OCI-LY1 (cell line): ENCODE measurements at regions not wholly inside any gene's neighbourhood (a gene's known extent, or its start where the extent isn't known, plus 50 kb on each side); places are given as distances from the start of the nearest gene placed in this dataset.

ENCODE experiments used
- H2AFZ ChIP-seq: fragments of 200-600 bp; sonication (generic), shearing (Covaris generic); 2 replicates; pipeline ENCODE4 v1.6.0; 2014; ENCODE audit warnings: antibody characterized with exemption, mild to moderate bottlenecking, low read length
- H3F3A ChIP-seq: fragments of 200-600 bp; sonication (generic), shearing (Covaris generic); 2 replicates; pipeline ENCODE4 v1.6.0; 2014; ENCODE audit warnings: mild to moderate bottlenecking, antibody characterized with exemption, low read length, moderate library complexity; ENCODE audit not compliant: insufficient read depth
- H3K27ac ChIP-seq: fragments of 200-600 bp; sonication (generic); 2 replicates; pipeline ENCODE4 v1.5.1; 2014; ENCODE audit warnings: low read length, mixed run types, mild to moderate bottlenecking, low read depth; ENCODE audit not compliant: poor library complexity, severe bottlenecking
- H3K27me3 ChIP-seq: fragments of 200-600 bp; sonication (generic); 2 replicates; pipeline ENCODE4 v1.6.0; 2014; ENCODE audit warnings: antibody characterized with exemption, mild to moderate bottlenecking, low read length, moderate library complexity; ENCODE audit not compliant: insufficient read depth
- H3K36me3 ChIP-seq: fragments of 200-600 bp; sonication (generic); 2 replicates; pipeline ENCODE4 v1.6.1; 2014; ENCODE audit warnings: mild to moderate bottlenecking, antibody characterized with exemption, low read length, moderate library complexity, mixed read lengths; ENCODE audit not compliant: insufficient read depth
- H3K4me1 ChIP-seq: fragments of 200-600 bp; sonication (generic); 2 replicates; pipeline ENCODE4 v1.5.1; 2014; ENCODE audit warnings: mild to moderate bottlenecking, low read length, moderate library complexity; ENCODE audit not compliant: insufficient read depth, severe bottlenecking
- H3K4me2 ChIP-seq: fragments of 200-600 bp; sonication (generic), shearing (Covaris generic); 2 replicates; pipeline ENCODE4 v1.6.1; 2014; ENCODE audit warnings: low read length
- H3K4me3 ChIP-seq: fragments of 200-600 bp; sonication (generic); 2 replicates; pipeline ENCODE4 v1.5.1; 2014; ENCODE audit warnings: low read length, low read depth, mild to moderate bottlenecking, mixed read lengths; ENCODE audit not compliant: poor library complexity, severe bottlenecking
- H3K79me2 ChIP-seq: fragments of 200-600 bp; shearing (Covaris generic); 2 replicates; pipeline ENCODE4 v1.6.1; 2016; ENCODE audit warnings: mixed run types, low read length, mixed read lengths; ENCODE audit not compliant: insufficient read depth
- H3K9ac ChIP-seq: fragments of 200-600 bp; sonication (generic), shearing (Covaris generic); 2 replicates; pipeline ENCODE4 v1.6.1; 2014; ENCODE audit warnings: mild to moderate bottlenecking, low read length, mixed read lengths
- H3K9me2 ChIP-seq: fragments of 200-600 bp; sonication (generic), shearing (Covaris generic); 2 replicates; pipeline ENCODE4 v1.6.1; 2014; ENCODE audit warnings: low read depth, mild to moderate bottlenecking, low read length, mixed read lengths
- H3K9me3 ChIP-seq: fragments of 200-600 bp; shearing (Covaris generic); 2 replicates; pipeline ENCODE4 v1.6.1; 2014; ENCODE audit warnings: low read length, mixed read lengths
- H4K20me1 ChIP-seq: fragments of 200-600 bp; sonication (generic), shearing (Covaris generic); 2 replicates; pipeline ENCODE4 v1.6.0; 2016; ENCODE audit warnings: mild to moderate bottlenecking, low read length; ENCODE audit not compliant: insufficient read depth
- CTCF ChIP-seq: fragments of 200-600 bp; sonication (generic), shearing (Covaris generic); IDR thresholded peaks from 2 replicates; pipeline ENCODE4 v1.5.1; 2017; ENCODE audit warnings: mild to moderate bottlenecking, antibody characterized with exemption, low read length, moderate library complexity, mixed read lengths
- EZH2 ChIP-seq: fragments of 200-600 bp; sonication (generic), shearing (Covaris generic); IDR thresholded peaks from 2 replicates; pipeline ENCODE4 v1.8.0; 2017; ENCODE audit warnings: borderline replicate concordance, mixed run types, mild to moderate bottlenecking, antibody characterized with exemption, low read length, moderate library complexity, mixed read lengths

- H4K20me1 ChIP-seq, result no peaks in the 10 kb centered on the region
- no peaks in the 10 kb centered on the region for H3K79me2 ChIP-seq
- H3K4me1 ChIP-seq, result no peaks in the 10 kb centered on the region
- H3F3A ChIP-seq, result no peaks in the 10 kb centered on the region
- H3K4me2 ChIP-seq, result no peak overlapping the region
- TF ChIP-seq EZH2 (no peak), CTCF (no peak)
- H3K9me3 ChIP-seq, result no peaks in the 10 kb centered on the region
- no peak overlapping the region for H3K27ac ChIP-seq
- no peaks in the 10 kb centered on the region for H3K36me3 ChIP-seq
- no peak overlapping the region for H2AFZ ChIP-seq
- H3K9ac ChIP-seq, result no peak overlapping the region
- H3K4me3 ChIP-seq, result no peak overlapping the region
- H3K9me2 ChIP-seq, result no peaks in the 10 kb centered on the region
- H3K27me3 ChIP-seq, result no peaks in the 10 kb centered on the region
Observed at GRCh38 chr20:60959971-60960370, 292.1 kb upstream of the CDH4 start.

- H3K9me2 ChIP-seq, result no peaks in the 10 kb centered on the region
- H2AFZ ChIP-seq, result no peak overlapping the region
- H3K27me3 ChIP-seq, result no peaks in the 10 kb centered on the region
- no peaks in the 10 kb centered on the region for H3F3A ChIP-seq
- no peaks in the 10 kb centered on the region for H4K20me1 ChIP-seq
- no peak overlapping the region for H3K27ac ChIP-seq
- H3K36me3 ChIP-seq, result no peaks in the 10 kb centered on the region
- no peaks in the 10 kb centered on the region for H3K9me3 ChIP-seq
- no peak overlapping the region for H3K4me3 ChIP-seq
- H3K9ac ChIP-seq, result no peak overlapping the region
- H3K79me2 ChIP-seq, result no peaks in the 10 kb centered on the region
- no peaks in the 10 kb centered on the region for H3K4me1 ChIP-seq
- H3K4me2 ChIP-seq, result no peak overlapping the region
- TF ChIP-seq EZH2 (no peak), CTCF (no peak)
Observed at GRCh38 chr20:60960500-60960899, 291.6 kb upstream of the CDH4 start.

- Histone ChIP-seq H3K9me2 (no peaks in the 10 kb centered on the region), H3K36me3 (no peaks in the 10 kb centered on the region), H3K9me3 (no peaks in the 10 kb centered on the region), H3K4me3 (no peak overlapping the region), H3F3A (no peaks in the 10 kb centered on the region), H3K4me1 (no peaks in the 10 kb centered on the region), H3K79me2 (no peaks in the 10 kb centered on the region), H3K27ac (no peak overlapping the region), H2AFZ (no peak overlapping the region), H4K20me1 (no peaks in the 10 kb centered on the region), H3K4me2 (no peak overlapping the region), H3K9ac (no peak overlapping the region), H3K27me3 (no peaks in the 10 kb centered on the region)
- TF ChIP-seq CTCF, result no peak
- TF ChIP-seq EZH2, result no peak
Observed at GRCh38 chr20:60961551-60961950, 290.5 kb upstream of the CDH4 start.
